GM21786 (cell line): ENCODE measurements at regions not wholly inside any gene's neighbourhood (a gene's known extent, or its start where the extent isn't known, plus 50 kb on each side); places are given as distances from the start of the nearest gene placed in this dataset.
"Not testable (repeated sequence)": the region's sequence is repeated elsewhere in the genome, so short reads cannot be mapped to it uniquely, and the experiment has no call there.

Experiments used
- ATAC-seq: cut with Tn5 transposase; IDR thresholded peaks from one replicate; pipeline ENCODE4 v1.9.1; 2021; ENCODE audit not compliant: unreplicated experiment

- no peak for ATAC-seq
Measured at GRCh38 chr17:71548540-71549190, 572.2 kb upstream of the SOX9 start.

DNA sequence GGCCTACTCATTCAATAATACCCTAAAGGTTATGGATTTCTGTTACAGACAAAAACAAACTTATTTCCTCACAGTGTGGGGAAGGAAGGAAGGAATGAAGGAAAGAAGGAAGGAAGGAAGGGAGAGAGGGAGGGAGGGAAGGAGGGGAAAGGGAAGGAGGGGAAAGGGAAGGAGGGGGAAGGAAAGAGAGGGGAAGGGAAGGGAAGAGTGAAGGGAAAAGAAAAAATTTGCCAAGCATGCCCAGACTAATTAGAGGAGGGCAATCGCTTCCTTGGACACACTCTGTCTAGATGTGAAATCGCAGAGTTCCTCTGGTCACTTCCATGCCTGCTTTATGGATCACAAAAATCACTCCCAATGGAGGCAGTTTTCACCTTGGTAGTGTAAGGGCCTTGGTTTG lies 570.1 kb upstream of the SOX9 start:
- ATAC-seq = no peak

- no peak for ATAC-seq
Measured at GRCh38 chr17:71553381-71553780, 567.4 kb upstream of the SOX9 start.

- ATAC-seq = no peak
Measured at GRCh38 chr17:71558901-71559300, 561.9 kb upstream of the SOX9 start.

GRCh38 chr17:71572343-71572742 lies 548.5 kb upstream of the SOX9 start:
- ATAC-seq = no peak

DNA sequence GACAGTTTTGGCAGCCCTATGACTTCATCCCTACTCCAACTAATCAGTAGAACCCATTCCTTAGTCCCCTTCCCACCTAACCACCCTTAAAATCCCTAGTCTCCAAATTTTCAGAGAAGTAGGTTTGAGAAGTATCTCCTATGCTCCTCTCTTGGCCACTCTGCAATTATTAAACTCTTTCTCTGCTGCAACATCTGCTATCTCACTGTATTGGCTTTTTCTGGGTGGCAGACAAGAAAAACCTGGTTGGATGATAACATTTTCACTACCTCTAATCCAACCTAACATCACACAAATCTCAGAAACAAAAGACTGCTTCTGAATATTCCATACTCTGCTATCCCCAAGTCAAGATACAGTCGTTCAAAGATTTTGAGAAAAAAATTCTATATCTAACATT lies 542.4 kb upstream of the SOX9 start:
- ATAC-seq = no peak

GRCh38 chr17:71580220-71580619 lies 540.6 kb upstream of the SOX9 start:
- no peak for ATAC-seq

DNA sequence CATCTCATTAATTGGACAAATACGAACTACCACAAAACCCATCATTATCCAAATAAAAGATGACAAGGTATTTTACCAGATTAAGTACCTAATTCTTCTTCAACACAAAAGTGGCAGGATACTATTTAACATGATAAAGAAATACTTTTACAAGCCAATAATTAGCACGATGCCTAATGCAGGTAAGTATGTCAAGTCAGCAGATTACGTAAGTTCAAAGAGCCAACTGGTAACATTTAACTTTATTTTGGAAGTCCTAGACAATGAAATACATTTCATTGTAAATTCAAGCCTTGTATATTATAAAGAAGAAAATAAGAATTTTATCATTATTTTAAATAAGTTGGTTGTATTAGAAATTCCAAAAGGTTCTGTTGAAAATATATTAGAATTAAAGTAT lies 535.3 kb upstream of the SOX9 start:
- ATAC-seq = no peak

GRCh38 chr17:71592431-71592830 lies 528.4 kb upstream of the SOX9 start:
- ATAC-seq = no peak

GRCh38 chr17:71593078-71593477 lies 527.7 kb upstream of the SOX9 start:
- ATAC-seq = no peak

- ATAC-seq = not testable (repeated sequence)
Measured at GRCh38 chr17:71599583-71599982, 521.2 kb upstream of the SOX9 start.

GRCh38 chr17:71600137-71600789 lies 520.6 kb upstream of the SOX9 start:
- ATAC-seq = no peak

DNA sequence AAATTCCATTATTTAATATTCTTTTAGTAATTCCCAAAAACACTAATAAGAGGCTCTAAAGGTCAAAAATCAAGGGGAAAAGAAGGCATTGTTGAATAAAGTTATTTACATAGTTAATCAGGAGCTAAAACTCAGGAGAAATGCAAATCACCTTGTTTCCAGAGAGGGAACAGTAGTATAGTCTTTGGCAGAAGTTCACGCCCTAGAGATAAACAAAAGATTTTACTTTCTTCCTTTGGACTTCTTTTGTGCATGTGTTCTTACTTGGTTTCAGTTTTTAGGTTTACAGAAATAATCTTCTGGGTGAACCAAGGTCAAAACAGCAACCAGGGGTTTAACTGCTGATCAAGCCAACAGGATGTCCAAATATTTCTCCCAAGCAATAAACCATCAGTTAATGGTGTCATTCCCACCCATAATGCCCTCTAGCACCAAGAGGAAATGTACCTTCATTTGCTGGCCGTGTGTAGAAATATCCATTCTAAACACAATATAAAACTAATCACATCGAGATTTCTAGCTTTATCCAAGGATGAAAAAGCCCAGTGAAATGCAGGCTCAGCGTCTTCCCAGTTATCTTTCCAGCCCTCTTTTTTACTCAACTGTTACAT lies 518.8 kb upstream of the SOX9 start:
- no peak for ATAC-seq

GRCh38 chr17:71613996-71614395 lies 506.8 kb upstream of the SOX9 start:
- ATAC-seq = no peak

DNA sequence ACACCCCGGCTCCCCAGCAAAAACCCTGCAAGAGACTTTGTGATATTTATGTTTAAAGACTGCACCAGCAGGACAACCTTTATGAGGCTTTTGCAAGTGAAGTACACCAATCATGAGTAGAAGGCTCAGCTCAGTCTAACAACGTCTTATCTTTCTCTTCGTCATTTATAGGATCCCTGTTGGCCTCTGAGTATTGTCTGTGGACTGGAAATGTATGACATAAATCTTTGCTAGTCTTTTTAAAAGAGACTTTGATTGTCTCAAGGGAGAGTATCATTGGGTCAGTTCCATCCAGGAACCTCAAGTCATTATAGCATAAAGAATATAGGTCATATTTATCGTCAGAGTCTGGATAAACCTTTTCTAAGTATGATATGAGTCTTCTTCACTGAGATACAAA lies 505.0 kb upstream of the SOX9 start:
- ATAC-seq = no peak

GRCh38 chr17:71617767-71618166 lies 503.1 kb upstream of the SOX9 start:
- ATAC-seq = not testable (repeated sequence)

GRCh38 chr17:71625330-71625729 lies 495.5 kb upstream of the SOX9 start:
- no peak for ATAC-seq

GRCh38 chr17:71628306-71628705 lies 492.5 kb upstream of the SOX9 start:
- no peak for ATAC-seq

- no peak for ATAC-seq
Measured at GRCh38 chr17:71631483-71631882, 489.3 kb upstream of the SOX9 start.

GRCh38 chr17:71632328-71632727 lies 488.5 kb upstream of the SOX9 start:
- no peak for ATAC-seq

DNA sequence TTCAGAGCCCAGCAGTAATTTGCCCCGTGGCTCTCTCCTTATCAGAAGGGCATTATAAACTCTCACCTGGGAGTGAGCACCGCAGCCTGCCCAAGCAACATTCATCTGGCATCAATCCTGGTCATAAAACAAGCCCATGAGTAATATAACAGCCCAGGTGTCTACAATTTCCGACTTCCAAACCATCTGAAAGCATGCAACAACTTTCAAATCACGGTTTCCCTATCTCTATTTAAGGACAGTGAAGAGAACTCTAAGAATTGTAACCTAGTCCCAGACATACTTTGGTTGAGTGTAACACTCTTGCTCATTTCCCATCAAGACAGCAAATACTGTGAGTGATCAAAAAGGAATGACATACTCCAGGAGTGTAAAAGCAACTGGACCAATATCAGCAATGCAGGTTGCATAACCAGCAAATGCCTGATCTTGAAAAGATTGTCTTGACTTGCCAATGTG lies 487.4 kb upstream of the SOX9 start:
- ATAC-seq = no peak

- ATAC-seq = no peak
Measured at GRCh38 chr17:71634376-71634775, 486.4 kb upstream of the SOX9 start.
